ENCODE measurements at regions not wholly inside any gene's neighbourhood (a gene's known extent, or its start where the extent isn't known, plus 50 kb on each side); places are given as distances from the start of the nearest gene placed in this dataset.

GRCh38 chr10:65805993-65806392 is 1119.8 kb upstream of the LRRTM3 start:
- peaks cover 5% of the 10 kb centered on the region for H3K9me3 Mint-ChIP-seq
- no peaks in the 10 kb centered on the region for H3K36me3 Mint-ChIP-seq (ENCODE audit: insufficient read depth)
- ATAC-seq (no peak), DNase-seq (no peak)
- H3K4me3 Mint-ChIP-seq: no peak overlapping the region
- H3K27me3 Mint-ChIP-seq (ENCODE audit: low read depth): no peaks in the 10 kb centered on the region
- no peaks in the 10 kb centered on the region for H3K4me1 Mint-ChIP-seq (ENCODE audit: low read depth)

- ATAC-seq (no peak), DNase-seq (no peak)
- Mint-ChIP-seq H3K4me3 (no peak overlapping the region), H3K4me1 (ENCODE audit: low read depth) (no peaks in the 10 kb centered on the region), H3K36me3 (ENCODE audit: insufficient read depth) (no peaks in the 10 kb centered on the region), H3K27me3 (ENCODE audit: low read depth) (no peaks in the 10 kb centered on the region), H3K9me3 (peaks cover 5% of the 10 kb centered on the region)
Observed at GRCh38 chr10:65808687-65809333, 1117.0 kb upstream of the LRRTM3 start.

GRCh38 chr10:65811931-65812525 is 1113.8 kb upstream of the LRRTM3 start:
- Mint-ChIP-seq H3K27me3 (ENCODE audit: low read depth) (no peaks in the 10 kb centered on the region), H3K4me1 (ENCODE audit: low read depth) (no peaks in the 10 kb centered on the region), H3K36me3 (ENCODE audit: insufficient read depth) (no peaks in the 10 kb centered on the region), H3K4me3 (no peak overlapping the region), H3K9me3 (peaks cover 5% of the 10 kb centered on the region)
- DNase-seq: no peak
- no peak for ATAC-seq

- H3K27me3 Mint-ChIP-seq (ENCODE audit: low read depth): no peaks in the 10 kb centered on the region
- H3K36me3 Mint-ChIP-seq (ENCODE audit: insufficient read depth): no peaks in the 10 kb centered on the region
- DNase-seq (no peak), ATAC-seq (no peak)
- no peak overlapping the region for H3K4me3 Mint-ChIP-seq
- no peaks in the 10 kb centered on the region for H3K9me3 Mint-ChIP-seq
- no peaks in the 10 kb centered on the region for H3K4me1 Mint-ChIP-seq (ENCODE audit: low read depth)
Observed at GRCh38 chr10:65816536-65816935, 1109.3 kb upstream of the LRRTM3 start.

- ATAC-seq (no peak), DNase-seq (no peak)
- Mint-ChIP-seq H3K4me1 (ENCODE audit: low read depth) (no peaks in the 10 kb centered on the region), H3K4me3 (no peak overlapping the region), H3K36me3 (ENCODE audit: insufficient read depth) (no peaks in the 10 kb centered on the region), H3K27me3 (ENCODE audit: low read depth) (no peaks in the 10 kb centered on the region), H3K9me3 (no peaks in the 10 kb centered on the region)
Observed at GRCh38 chr10:65818990-65819389, 1106.8 kb upstream of the LRRTM3 start.

- Mint-ChIP-seq H3K36me3 (ENCODE audit: insufficient read depth) (no peaks in the 10 kb centered on the region), H3K9me3 (no peaks in the 10 kb centered on the region), H3K27me3 (ENCODE audit: low read depth) (no peaks in the 10 kb centered on the region), H3K4me3 (no peak overlapping the region), H3K4me1 (ENCODE audit: low read depth) (no peaks in the 10 kb centered on the region)
- ATAC-seq: no peak
- DNase-seq: no peak
Observed at GRCh38 chr10:65827359-65827758, 1098.5 kb upstream of the LRRTM3 start.

- no peaks in the 10 kb centered on the region for H3K27me3 Mint-ChIP-seq (ENCODE audit: low read depth)
- peaks cover 7% of the 10 kb centered on the region for H3K9me3 Mint-ChIP-seq
- no peaks in the 10 kb centered on the region for H3K4me1 Mint-ChIP-seq (ENCODE audit: low read depth)
- H3K36me3 Mint-ChIP-seq (ENCODE audit: insufficient read depth): no peaks in the 10 kb centered on the region
- ATAC-seq: no peak
- H3K4me3 Mint-ChIP-seq: no peak overlapping the region
- no peak for DNase-seq
Observed at GRCh38 chr10:65838811-65839210, 1087.0 kb upstream of the LRRTM3 start.

- H3K4me1 Mint-ChIP-seq (ENCODE audit: low read depth): no peaks in the 10 kb centered on the region
- no peak for DNase-seq
- no peaks in the 10 kb centered on the region for H3K27me3 Mint-ChIP-seq (ENCODE audit: low read depth)
- H3K36me3 Mint-ChIP-seq (ENCODE audit: insufficient read depth): no peaks in the 10 kb centered on the region
- no peak for ATAC-seq
- H3K4me3 Mint-ChIP-seq: no peak overlapping the region
- peaks cover 6% of the 10 kb centered on the region for H3K9me3 Mint-ChIP-seq
Observed at GRCh38 chr10:65843203-65843602, 1082.6 kb upstream of the LRRTM3 start.

- Mint-ChIP-seq H3K36me3 (ENCODE audit: insufficient read depth) (no peaks in the 10 kb centered on the region), H3K27me3 (ENCODE audit: low read depth) (no peaks in the 10 kb centered on the region), H3K4me1 (ENCODE audit: low read depth) (no peaks in the 10 kb centered on the region), H3K9me3 (peaks cover 8% of the 10 kb centered on the region), H3K4me3 (no peak overlapping the region)
- DNase-seq (no peak), ATAC-seq (no peak)
Observed at GRCh38 chr10:65845916-65846315, 1079.9 kb upstream of the LRRTM3 start.

GRCh38 chr10:65846541-65846940 is 1079.3 kb upstream of the LRRTM3 start:
- H3K4me3 Mint-ChIP-seq: no peak overlapping the region
- H3K9me3 Mint-ChIP-seq: peaks cover 8% of the 10 kb centered on the region
- ATAC-seq (no peak), DNase-seq (no peak)
- no peaks in the 10 kb centered on the region for H3K27me3 Mint-ChIP-seq (ENCODE audit: low read depth)
- H3K36me3 Mint-ChIP-seq (ENCODE audit: insufficient read depth): no peaks in the 10 kb centered on the region
- no peaks in the 10 kb centered on the region for H3K4me1 Mint-ChIP-seq (ENCODE audit: low read depth)

- ATAC-seq (no peak), DNase-seq (no peak)
- H3K9me3 Mint-ChIP-seq: peaks cover 8% of the 10 kb centered on the region
- H3K4me1 Mint-ChIP-seq (ENCODE audit: low read depth): no peaks in the 10 kb centered on the region
- H3K4me3 Mint-ChIP-seq: no peak overlapping the region
- H3K27me3 Mint-ChIP-seq (ENCODE audit: low read depth): no peaks in the 10 kb centered on the region
- H3K36me3 Mint-ChIP-seq (ENCODE audit: insufficient read depth): no peaks in the 10 kb centered on the region
Observed at GRCh38 chr10:65846949-65847348, 1078.9 kb upstream of the LRRTM3 start.

GRCh38 chr10:65847436-65848230 is 1078.2 kb upstream of the LRRTM3 start:
- ATAC-seq: no peak
- Mint-ChIP-seq H3K4me3 (no peak overlapping the region), H3K27me3 (ENCODE audit: low read depth) (no peaks in the 10 kb centered on the region), H3K4me1 (ENCODE audit: low read depth) (no peaks in the 10 kb centered on the region), H3K9me3 (peaks cover 8% of the 10 kb centered on the region), H3K36me3 (ENCODE audit: insufficient read depth) (no peaks in the 10 kb centered on the region)
- no peak for DNase-seq

- no peak for DNase-seq
- no peaks in the 10 kb centered on the region for H3K4me1 Mint-ChIP-seq (ENCODE audit: low read depth)
- no peak for ATAC-seq
- H3K36me3 Mint-ChIP-seq (ENCODE audit: insufficient read depth): no peaks in the 10 kb centered on the region
- no peak overlapping the region for H3K4me3 Mint-ChIP-seq
- H3K9me3 Mint-ChIP-seq: no peaks in the 10 kb centered on the region
- H3K27me3 Mint-ChIP-seq (ENCODE audit: low read depth): no peaks in the 10 kb centered on the region
Observed at GRCh38 chr10:65858841-65859240, 1067.0 kb upstream of the LRRTM3 start.

GRCh38 chr10:65861249-65861648 is 1064.6 kb upstream of the LRRTM3 start:
- Mint-ChIP-seq H3K9me3 (no peaks in the 10 kb centered on the region), H3K4me1 (ENCODE audit: low read depth) (no peaks in the 10 kb centered on the region), H3K27me3 (ENCODE audit: low read depth) (no peaks in the 10 kb centered on the region), H3K4me3 (no peak overlapping the region), H3K36me3 (ENCODE audit: insufficient read depth) (no peaks in the 10 kb centered on the region)
- DNase-seq (no peak), ATAC-seq (no peak)

All from activated T-cell treated with anti-CD3 and anti-CD28 coated beads, Interleukin-2, amount 50 U/mL, for 4 hours (primary cell).